ENCODE measurements at regions not wholly inside any gene's neighbourhood (a gene's known extent, or its start where the extent isn't known, plus 50 kb on each side); places are given as distances from the start of the nearest gene placed in this dataset.
"Not testable (repeated sequence)": the region's sequence is repeated elsewhere in the genome, so short reads cannot be mapped to it uniquely, and the experiment has no call there.

- not testable (repeated sequence) for TF ChIP-seq EZH2 (IDR thresholded peaks at IDR 0.05; ENCODE audit: insufficient read depth, poor library complexity, severe bottlenecking); EZH2phosphoT487 (IDR thresholded peaks at IDR 0.05; ENCODE audit: insufficient read depth, low read depth)
These were observed 50.3 kb upstream of the ZSCAN2 start for GRCh38 chr15:84550503-84550902.

Measured in GM23248 (cell line).